ENCODE measurements at regions not wholly inside any gene's neighbourhood (a gene's known extent, or its start where the extent isn't known, plus 50 kb on each side); places are given as distances from the start of the nearest gene placed in this dataset.

GRCh38 chr12:115260762-115261675 lies 577.0 kb upstream of the TBX3 start:
- TF ChIP-seq CTCF (IDR thresholded peaks at IDR 0.05; ENCODE audit: low read depth, low read length) (no peak), POLR2A (IDR thresholded peaks at IDR 0.05; ENCODE audit: extremely low read depth, insufficient read length) (no peak), MAX (IDR thresholded peaks at IDR 0.05; ENCODE audit: low read depth, low read length) (no peak), MYC (IDR thresholded peaks at IDR 0.05; ENCODE audit: low read depth, low read length) (no peak)
